Fibroblast of skin of scalp (primary cell): ENCODE measurements at regions not wholly inside any gene's neighbourhood (a gene's known extent, or its start where the extent isn't known, plus 50 kb on each side); places are given as distances from the start of the nearest gene placed in this dataset.

ENCODE experiments used
- DNase-seq: peaks from one replicate; pipeline ENCODE4 v3.0.0-alpha.2; 2013

DNA sequence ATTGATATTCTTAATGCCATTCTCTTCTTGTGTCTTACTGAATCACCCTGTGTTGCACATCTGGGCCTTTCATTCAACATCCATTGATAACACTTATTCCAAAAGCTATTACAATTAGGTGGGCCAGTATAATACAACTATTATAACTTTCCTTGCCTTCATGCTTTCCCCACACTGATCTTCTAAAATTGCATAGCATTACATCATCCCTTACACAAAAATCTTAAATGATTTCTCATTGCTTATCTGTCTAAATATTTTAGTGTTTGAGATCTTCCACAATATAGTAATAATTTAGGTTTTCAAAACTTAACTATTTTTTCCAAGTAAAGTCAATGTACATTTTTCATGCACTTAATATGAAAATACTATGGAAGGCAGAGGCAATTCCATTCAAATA is 1634.1 kb downstream of the PLA2G4A start:
- DNase-seq, result no peak

GRCh38 chr1:188463919-188464318 is 1635.2 kb downstream of the PLA2G4A start:
- DNase-seq, result peak; percentile 7

- DNase-seq, result no peak
These were observed 1637.8 kb downstream of the PLA2G4A start for GRCh38 chr1:188466539-188466938.

DNA sequence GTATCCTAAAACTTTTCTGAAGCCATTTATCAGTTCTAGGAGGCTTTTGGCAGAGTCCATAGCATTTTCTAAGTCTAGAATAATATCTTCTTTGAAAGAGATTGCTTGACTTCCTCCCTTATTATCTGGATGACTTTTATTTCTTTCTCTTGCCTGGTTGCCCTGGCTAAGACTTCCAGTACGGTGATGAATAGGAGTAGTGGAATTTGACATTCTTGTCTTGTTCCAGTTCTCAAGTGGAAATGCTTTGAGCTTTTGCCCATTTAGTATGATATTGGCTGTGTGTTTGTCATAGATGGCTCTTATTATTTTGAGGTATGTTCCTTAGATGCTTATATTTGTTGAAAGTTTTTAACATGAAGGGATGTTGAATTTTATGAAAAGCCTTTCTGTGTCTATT is 1647.9 kb downstream of the PLA2G4A start:
- DNase-seq, result peak; percentile 6

GRCh38 chr1:188489336-188490112 is 1660.8 kb downstream of the PLA2G4A start:
- DNase-seq, result peak; percentile 65

GRCh38 chr1:188496506-188496905 is 1667.8 kb downstream of the PLA2G4A start:
- DNase-seq, result no peak

DNA sequence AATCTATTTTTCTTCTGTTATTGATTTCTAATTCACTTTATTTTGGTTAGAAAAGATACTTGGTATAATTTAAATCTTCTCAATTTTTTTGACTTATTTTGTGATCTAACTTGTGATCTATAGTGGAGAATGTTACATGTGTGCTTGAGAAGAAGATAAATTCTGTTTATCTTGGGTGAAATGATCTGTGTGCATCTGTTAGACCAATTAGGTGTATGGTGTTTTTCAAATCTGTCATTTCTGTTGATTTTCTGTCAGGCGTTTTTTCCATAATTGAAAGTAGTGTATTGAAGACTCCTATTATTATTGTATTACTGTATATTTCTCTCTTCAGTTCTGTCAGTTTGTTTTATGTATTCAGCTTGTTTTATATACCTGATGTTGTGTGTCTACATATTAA is 1668.3 kb downstream of the PLA2G4A start:
- no peak for DNase-seq

GRCh38 chr1:188499690-188500089 is 1670.9 kb downstream of the PLA2G4A start:
- peak; percentile 1 for DNase-seq

GRCh38 chr1:188514917-188515316 is 1686.2 kb downstream of the PLA2G4A start:
- DNase-seq, result no peak

GRCh38 chr1:188517139-188517538 is 1688.4 kb downstream of the PLA2G4A start:
- DNase-seq, result no peak

DNA sequence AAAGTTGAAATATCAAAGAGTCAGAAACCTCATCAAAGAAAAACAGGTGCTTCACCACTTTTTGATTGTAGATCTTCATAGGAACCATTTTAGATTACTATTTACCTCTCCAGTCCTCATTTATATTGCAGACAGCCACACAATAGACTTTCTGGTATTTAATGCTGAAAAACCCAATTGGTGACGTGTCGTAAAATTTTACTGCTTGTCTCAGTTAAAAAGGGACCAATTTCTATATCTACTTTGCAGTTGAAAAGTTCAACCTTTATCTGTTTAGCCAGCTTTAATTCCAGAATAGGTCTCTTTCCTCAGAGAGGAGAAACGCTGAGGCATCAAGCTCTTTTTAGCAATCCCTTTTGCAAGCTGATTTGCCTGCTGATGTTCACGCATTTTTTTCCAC is 1722.4 kb downstream of the PLA2G4A start:
- no peak for DNase-seq

DNA sequence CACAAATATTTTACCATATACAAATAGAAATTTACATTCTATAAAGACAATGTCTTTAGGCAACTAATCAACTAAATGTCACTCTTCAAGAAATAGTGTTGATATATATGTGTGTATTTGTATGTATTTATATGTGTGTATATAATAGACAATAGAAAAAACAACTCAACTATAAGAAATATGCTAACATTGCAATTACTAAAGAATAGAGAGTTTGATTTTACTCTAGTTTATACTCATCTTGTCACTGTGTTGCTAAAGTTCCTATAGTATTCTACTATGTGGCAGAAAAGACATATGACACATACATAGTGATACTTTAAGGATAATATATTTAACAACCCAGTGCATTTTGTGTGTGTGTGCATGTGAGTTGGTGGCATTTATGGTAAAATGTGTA is 1728.3 kb downstream of the PLA2G4A start:
- no peak for DNase-seq

- DNase-seq, result no peak
These were observed 1754.3 kb downstream of the PLA2G4A start for GRCh38 chr1:188582911-188583532.

DNA sequence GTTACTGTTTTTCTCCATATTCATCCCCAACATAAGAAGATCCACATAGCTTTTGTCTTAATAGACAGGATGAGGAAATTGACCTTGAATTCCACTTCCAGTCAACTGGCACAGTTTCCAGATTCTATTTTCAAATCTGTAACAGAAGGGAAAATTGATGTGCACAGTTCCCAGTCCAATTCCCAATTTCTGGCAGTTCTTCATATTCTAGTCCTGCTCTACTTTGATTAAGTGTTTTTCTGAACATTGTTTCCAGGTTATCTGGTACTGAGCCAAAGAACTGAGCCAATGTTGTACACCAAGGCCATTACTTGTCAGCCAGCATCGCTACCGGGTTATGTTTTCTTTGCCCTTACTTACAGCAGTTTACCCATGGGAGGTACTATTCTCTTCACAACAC is 1755.4 kb downstream of the PLA2G4A start:
- no peak for DNase-seq

DNA sequence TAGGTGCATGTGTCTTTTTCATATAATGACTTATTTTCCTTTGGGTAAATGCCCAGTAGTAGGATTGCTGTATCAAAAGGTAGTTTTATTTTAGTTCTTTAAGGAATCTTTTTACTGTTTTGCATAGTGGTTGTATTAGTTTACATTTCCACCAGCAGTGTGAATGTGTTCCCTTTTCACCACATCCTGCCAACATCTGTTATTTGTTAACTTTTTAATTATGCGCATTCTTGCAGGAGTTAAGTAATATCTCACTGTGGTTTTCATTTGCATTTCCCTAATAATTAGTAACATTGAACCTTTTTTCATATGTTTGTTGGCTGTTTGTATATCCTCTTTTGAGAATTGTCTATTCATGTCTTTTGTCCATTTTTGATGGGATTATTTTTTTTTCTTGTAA is 1761.9 kb downstream of the PLA2G4A start:
- DNase-seq, result no peak

GRCh38 chr1:188594542-188595235 is 1765.9 kb downstream of the PLA2G4A start:
- no peak for DNase-seq

- DNase-seq, result no peak
These were observed 1770.6 kb downstream of the PLA2G4A start for GRCh38 chr1:188599313-188599712.

DNA sequence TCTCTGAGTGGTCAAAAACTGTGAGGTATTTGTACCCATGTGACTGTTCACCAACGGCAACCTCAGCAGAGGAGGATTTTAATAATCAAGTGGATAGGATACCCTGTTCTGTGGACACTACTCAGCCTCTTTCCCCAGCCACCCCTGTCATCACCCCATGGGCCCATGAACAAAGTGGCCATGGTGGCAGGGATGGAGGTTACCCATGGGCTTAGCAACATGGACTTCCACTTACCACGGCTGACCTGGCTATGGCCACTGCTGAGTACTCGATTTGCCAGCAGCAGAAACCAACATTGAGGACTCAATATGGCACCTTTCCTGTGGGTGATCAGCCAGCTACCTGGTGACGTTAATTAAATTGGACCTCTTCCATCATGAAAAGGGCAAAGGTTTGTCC is 1782.7 kb downstream of the PLA2G4A start:
- no peak for DNase-seq

- DNase-seq, result peak; percentile 1
These were observed 1786.6 kb downstream of the PLA2G4A start for GRCh38 chr1:188615321-188615720.

DNA sequence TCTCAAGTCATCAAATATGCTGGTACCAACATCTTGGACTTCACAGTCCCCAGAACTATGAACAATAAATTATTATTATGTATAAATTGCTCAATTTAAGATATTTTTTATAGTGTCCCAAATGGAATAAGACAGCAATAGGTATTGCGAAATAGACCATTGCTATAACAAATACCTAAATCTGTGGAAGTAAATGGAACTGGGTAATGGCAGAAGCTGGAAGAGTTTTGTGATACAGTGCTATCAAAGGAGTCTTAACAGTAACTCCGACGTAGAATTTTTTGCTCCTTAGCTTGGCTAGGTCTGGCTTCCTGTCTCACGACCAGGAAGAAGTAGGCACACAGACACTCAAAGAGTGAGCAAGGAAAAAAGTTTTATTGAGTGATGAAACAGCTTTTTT is 1791.5 kb downstream of the PLA2G4A start:
- DNase-seq, result no peak

GRCh38 chr1:188641566-188642211 is 1812.9 kb downstream of the PLA2G4A start:
- DNase-seq, result no peak

DNA sequence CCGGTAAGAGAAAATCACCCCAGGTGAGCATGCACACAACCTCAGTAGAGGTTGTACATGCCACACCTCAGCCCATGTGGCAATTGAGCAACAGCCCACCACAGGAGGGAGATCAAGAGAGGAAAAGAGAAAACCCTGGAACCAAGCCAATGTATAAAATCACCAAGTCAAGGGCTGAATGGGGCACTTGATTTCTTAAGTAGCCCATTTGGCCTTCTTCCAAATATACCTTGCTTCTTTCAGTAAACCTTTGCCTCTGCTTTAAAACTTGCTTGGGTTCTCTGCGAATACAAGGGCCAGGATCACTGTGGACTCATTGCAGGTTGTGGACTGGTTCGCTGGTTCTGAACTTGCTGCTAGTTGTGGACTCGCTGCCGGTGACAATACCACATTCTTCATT is 1814.0 kb downstream of the PLA2G4A start:
- no peak for DNase-seq

DNA sequence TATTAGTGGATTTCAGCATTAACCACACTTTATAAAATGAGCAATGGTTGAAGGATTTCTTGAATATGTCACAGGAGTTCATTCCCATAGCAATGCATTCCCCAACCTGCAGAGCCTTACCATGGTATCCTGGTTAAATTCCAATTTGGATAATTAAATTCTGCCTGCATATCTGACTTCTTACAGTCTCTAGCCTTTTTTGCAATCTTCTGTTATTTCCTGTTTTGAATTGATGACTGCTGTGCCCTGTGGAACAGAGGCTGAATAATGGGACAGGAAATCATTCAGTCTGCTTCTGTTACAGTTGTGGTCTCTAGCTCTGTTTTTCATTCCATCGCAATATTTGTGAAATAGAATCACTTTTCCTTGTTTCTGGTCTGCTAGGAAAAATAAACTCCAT is 1823.9 kb downstream of the PLA2G4A start:
- DNase-seq, result peak; percentile 90
